NAMALWA (cell line): ENCODE measurements at regions not wholly inside any gene's neighbourhood (a gene's known extent, or its start where the extent isn't known, plus 50 kb on each side); places are given as distances from the start of the nearest gene placed in this dataset.
"Not testable (repeated sequence)": the region's sequence is repeated elsewhere in the genome, so short reads cannot be mapped to it uniquely, and the experiment has no call there.

ENCODE experiments used
- DNase-seq: peaks from one replicate; pipeline ENCODE4 v3.0.0-alpha.2; 2015; ENCODE audit warnings: low spot score

- DNase-seq, result no peak
Observed at GRCh38 chr1:230476622-230477003, 50.5 kb upstream of the PGBD5 start.

GRCh38 chr1:230475856-230476621, 49.9 kb upstream of the PGBD5 start:
- not testable (repeated sequence) for DNase-seq
